ENCODE measurements at regions not wholly inside any gene's neighbourhood (a gene's known extent, or its start where the extent isn't known, plus 50 kb on each side); places are given as distances from the start of the nearest gene placed in this dataset.

DNA sequence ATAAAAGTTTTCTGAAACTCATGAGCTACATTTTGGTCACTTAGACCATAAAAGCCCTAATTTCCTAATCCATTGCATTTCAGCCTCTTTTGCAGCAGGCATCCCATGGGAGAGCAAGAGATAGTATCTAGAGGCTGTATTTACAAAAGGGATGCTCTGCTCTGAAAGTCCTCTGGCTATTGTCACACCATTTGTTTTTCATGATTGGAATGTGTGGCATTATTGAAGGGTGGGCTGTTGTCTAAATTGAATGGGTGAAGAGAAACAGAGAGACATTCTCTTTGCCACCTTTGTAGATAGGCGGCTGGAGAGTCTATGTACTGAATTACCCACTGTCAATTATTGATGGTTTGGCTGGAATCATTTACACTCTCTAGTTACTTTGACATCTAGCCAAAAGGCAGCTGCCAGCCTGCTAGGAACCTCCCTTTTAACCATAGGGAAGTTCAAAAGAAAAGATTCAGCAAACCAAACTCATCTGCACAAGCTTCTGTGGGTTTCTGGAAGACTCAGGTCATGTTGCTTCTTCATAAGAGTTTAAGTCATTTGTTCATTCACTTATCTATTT is 89.8 kb upstream of the RARB start:
- no peak for TF ChIP-seq EZH2phosphoT487 (IDR thresholded peaks at IDR 0.05; ENCODE audit: low read length)
- TF ChIP-seq, protein P1, sequence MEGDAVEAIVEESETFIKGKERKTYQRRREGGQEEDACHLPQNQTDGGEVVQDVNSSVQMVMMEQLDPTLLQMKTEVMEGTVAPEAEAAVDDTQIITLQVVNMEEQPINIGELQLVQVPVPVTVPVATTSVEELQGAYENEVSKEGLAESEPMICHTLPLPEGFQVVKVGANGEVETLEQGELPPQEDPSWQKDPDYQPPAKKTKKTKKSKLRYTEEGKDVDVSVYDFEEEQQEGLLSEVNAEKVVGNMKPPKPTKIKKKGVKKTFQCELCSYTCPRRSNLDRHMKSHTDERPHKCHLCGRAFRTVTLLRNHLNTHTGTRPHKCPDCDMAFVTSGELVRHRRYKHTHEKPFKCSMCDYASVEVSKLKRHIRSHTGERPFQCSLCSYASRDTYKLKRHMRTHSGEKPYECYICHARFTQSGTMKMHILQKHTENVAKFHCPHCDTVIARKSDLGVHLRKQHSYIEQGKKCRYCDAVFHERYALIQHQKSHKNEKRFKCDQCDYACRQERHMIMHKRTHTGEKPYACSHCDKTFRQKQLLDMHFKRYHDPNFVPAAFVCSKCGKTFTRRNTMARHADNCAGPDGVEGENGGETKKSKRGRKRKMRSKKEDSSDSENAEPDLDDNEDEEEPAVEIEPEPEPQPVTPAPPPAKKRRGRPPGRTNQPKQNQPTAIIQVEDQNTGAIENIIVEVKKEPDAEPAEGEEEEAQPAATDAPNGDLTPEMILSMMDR (IDR thresholded peaks at IDR 0.05; ENCODE audit: low read length) = no peak
